ENCODE measurements at regions not wholly inside any gene's neighbourhood (a gene's known extent, or its start where the extent isn't known, plus 50 kb on each side); places are given as distances from the start of the nearest gene placed in this dataset.

GRCh38 chr2:65622499-65622898 lies 190.1 kb upstream of the SPRED2 start:
- Histone ChIP-seq H3K4me3 (no peak overlapping the region), H3K4me1 (no peaks in the 10 kb centered on the region), H3K27ac (no peak overlapping the region), H3K9me3 (no peaks in the 10 kb centered on the region), H3K36me3 (no peaks in the 10 kb centered on the region), H3K27me3 (ENCODE audit: low read depth) (peaks cover 13% of the 10 kb centered on the region)
- ATAC-seq = no peak
- no peak for DNase-seq
- TF ChIP-seq CTCF (IDR thresholded peaks at IDR 0.05) = no peak
- intact Hi-C loops (cut with DNase I) = no loop called here

GRCh38 chr2:65620524-65620923 lies 188.1 kb upstream of the SPRED2 start:
- peaks cover 13% of the 10 kb centered on the region for H3K27me3 ChIP-seq (ENCODE audit: low read depth)
- no peak overlapping the region for H3K4me3 ChIP-seq
- ATAC-seq (no peak), DNase-seq (no peak)
- no peaks in the 10 kb centered on the region for H3K36me3 ChIP-seq
- H3K9me3 ChIP-seq = no peaks in the 10 kb centered on the region
- H3K4me1 ChIP-seq = no peaks in the 10 kb centered on the region
- intact Hi-C loops (cut with DNase I) = no loop called here
- no peak for TF ChIP-seq CTCF (IDR thresholded peaks at IDR 0.05)
- no peak overlapping the region for H3K27ac ChIP-seq

GRCh38 chr2:65620026-65620425 lies 187.6 kb upstream of the SPRED2 start:
- ATAC-seq (no peak), DNase-seq (no peak)
- H3K4me1 ChIP-seq = no peaks in the 10 kb centered on the region
- H3K4me3 ChIP-seq = no peak overlapping the region
- peaks cover 13% of the 10 kb centered on the region for H3K27me3 ChIP-seq (ENCODE audit: low read depth)
- H3K36me3 ChIP-seq = no peaks in the 10 kb centered on the region
- no peaks in the 10 kb centered on the region for H3K9me3 ChIP-seq
- H3K27ac ChIP-seq = no peak overlapping the region
- intact Hi-C loops (cut with DNase I) = no loop called here
- no peak for TF ChIP-seq CTCF (IDR thresholded peaks at IDR 0.05)

GRCh38 chr2:65615602-65616001 lies 183.2 kb upstream of the SPRED2 start:
- intact Hi-C loops (cut with DNase I) = no loop called here
- no peaks in the 10 kb centered on the region for H3K36me3 ChIP-seq
- TF ChIP-seq CTCF (IDR thresholded peaks at IDR 0.05) = no peak
- ATAC-seq (no peak), DNase-seq (no peak)
- H3K27me3 ChIP-seq (ENCODE audit: low read depth) = peaks cover 7% of the 10 kb centered on the region
- H3K9me3 ChIP-seq = no peaks in the 10 kb centered on the region
- H3K27ac ChIP-seq = no peak overlapping the region
- no peaks in the 10 kb centered on the region for H3K4me1 ChIP-seq
- no peak overlapping the region for H3K4me3 ChIP-seq

GRCh38 chr2:65613968-65614555 lies 181.7 kb upstream of the SPRED2 start:
- DNase-seq = no peak
- ATAC-seq = no peak
- no peaks in the 10 kb centered on the region for H3K9me3 ChIP-seq
- intact Hi-C loops (cut with DNase I) = no loop called here
- H3K4me1 ChIP-seq = no peaks in the 10 kb centered on the region
- TF ChIP-seq CTCF (IDR thresholded peaks at IDR 0.05) = no peak
- H3K27ac ChIP-seq = no peak overlapping the region
- no peak overlapping the region for H3K4me3 ChIP-seq
- no peaks in the 10 kb centered on the region for H3K36me3 ChIP-seq
- no peaks in the 10 kb centered on the region for H3K27me3 ChIP-seq (ENCODE audit: low read depth)

GRCh38 chr2:65611488-65611887 lies 179.1 kb upstream of the SPRED2 start:
- no peak for TF ChIP-seq CTCF (IDR thresholded peaks at IDR 0.05)
- ATAC-seq (no peak), DNase-seq (no peak)
- H3K4me1 ChIP-seq = no peaks in the 10 kb centered on the region
- no peaks in the 10 kb centered on the region for H3K36me3 ChIP-seq
- no peak overlapping the region for H3K27ac ChIP-seq
- no peaks in the 10 kb centered on the region for H3K9me3 ChIP-seq
- no peaks in the 10 kb centered on the region for H3K27me3 ChIP-seq (ENCODE audit: low read depth)
- no peak overlapping the region for H3K4me3 ChIP-seq
- intact Hi-C loops (cut with DNase I) = no loop called here

Data from lower lobe of right lung (tissue), 2 donors.